ENCODE measurements at regions not wholly inside any gene's neighbourhood (a gene's known extent, or its start where the extent isn't known, plus 50 kb on each side); places are given as distances from the start of the nearest gene placed in this dataset.

DNA sequence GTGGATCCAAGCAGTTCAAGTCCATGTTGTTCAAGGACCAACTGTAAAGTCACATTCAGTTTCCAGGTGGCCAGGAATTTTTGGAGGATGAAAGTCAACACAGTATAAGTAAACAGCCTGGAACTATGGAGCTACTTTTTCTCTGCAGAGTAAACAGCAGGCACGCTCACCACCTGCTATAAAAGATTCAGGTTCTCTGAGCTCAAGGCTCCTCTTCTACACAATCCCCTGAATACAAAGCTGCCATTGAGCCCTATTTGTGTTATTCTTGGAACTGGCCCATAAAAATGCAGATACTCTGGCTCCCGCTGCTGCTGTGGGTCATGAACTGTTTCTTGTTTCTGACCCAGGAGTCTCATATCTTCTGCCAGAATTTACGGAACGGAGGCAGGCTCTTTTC lies 56.9 kb upstream of the PRR5 start:
- no peak for TF ChIP-seq POLR2A (IDR thresholded peaks at IDR 0.05; ENCODE audit: low read depth, low read length)
- no peak for TF ChIP-seq JUN (IDR thresholded peaks at IDR 0.05; ENCODE audit: borderline replicate concordance, insufficient read depth, insufficient read length, low read depth)
- no peak for TF ChIP-seq EZH2 (IDR thresholded peaks at IDR 0.05; ENCODE audit: borderline replicate concordance, low read depth, low read length, severe bottlenecking)
- no peak for TF ChIP-seq POLR2AphosphoS5 (IDR thresholded peaks at IDR 0.05; ENCODE audit: insufficient read depth, low read depth, low read length)

Measured in endothelial cell of umbilical vein (primary cell).